T-helper 1 cell treated with Interleukin-12 subunit alpha and Interleukin-12 subunit beta and Interleukin-4 antibody, amounts not matched to agents 30 ng/mL and 1 ng/mL, for 36 hours (primary cell): ENCODE measurements at regions not wholly inside any gene's neighbourhood (a gene's known extent, or its start where the extent isn't known, plus 50 kb on each side); places are given as distances from the start of the nearest gene placed in this dataset.

Experiments used
- intact Hi-C: fragments of 100-400 bp; cut with micrococcal nuclease; formaldehyde crosslinking; loops from one replicate; pipeline ENCODE4 v1.15.1; 2024

GRCh38 chr16:86137359-86137758, 238.4 kb downstream of the IRF8 start:
- intact Hi-C loops = no loop called here

DNA sequence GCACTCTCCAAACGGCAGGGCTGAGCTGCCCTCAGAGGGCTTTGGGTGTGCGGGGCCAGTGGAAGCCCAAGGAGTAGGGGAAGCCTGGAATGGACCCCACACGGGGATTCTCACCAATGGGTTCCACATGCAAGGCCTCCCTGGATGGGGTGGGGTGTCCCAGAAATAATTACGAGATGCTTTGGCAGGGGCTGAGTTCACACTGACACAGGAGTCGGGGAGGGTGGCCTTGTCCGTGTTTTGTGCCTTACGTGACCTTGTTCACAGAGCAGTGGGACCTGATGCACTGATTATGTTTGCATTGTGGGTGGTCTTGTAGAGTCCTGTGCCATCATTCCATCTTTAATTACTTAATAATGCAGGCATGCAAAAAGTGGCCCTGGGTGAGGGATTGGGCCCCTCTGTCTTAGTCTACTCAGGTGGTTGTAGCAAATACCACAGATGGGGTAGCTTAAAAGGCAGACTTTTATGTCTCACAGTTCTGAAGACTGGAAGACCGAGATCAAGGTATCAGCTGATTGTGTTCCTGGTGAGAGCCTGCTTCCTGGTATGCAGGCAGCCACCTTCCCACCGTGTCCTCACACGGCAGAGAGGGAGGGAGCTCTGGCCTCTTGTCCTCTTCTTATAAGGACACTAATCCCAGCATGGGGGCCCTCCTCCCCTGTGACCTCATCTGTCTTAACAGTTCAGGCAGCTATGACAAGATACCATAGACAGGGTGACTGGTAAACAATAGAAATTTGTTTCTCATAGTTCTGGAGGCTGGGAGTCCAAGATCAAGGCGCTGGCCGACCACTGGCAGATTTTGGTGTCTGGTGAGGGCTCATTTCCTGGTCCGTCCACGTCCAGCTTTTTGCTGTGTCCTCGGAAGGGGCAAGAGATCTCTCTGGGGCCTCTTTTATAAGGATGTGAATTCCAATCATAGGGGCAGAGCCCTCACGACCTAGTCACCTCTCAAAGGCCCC, 239.4 kb downstream of the IRF8 start:
- intact Hi-C loops = no loop called here

- intact Hi-C loops = loop anchor here (10.0 kb wide), 1 partner anchor 172 kb away; no protein-coding TSS in a partner anchor
These were observed 243.9 kb downstream of the IRF8 start for GRCh38 chr16:86142801-86143236.

GRCh38 chr16:86143666-86144065, 244.7 kb downstream of the IRF8 start:
- intact Hi-C loops = loop anchor here (10.0 kb wide), 1 partner anchor 171 kb away; no protein-coding TSS in a partner anchor

- intact Hi-C loops = loop anchor here (10.0 kb wide), 1 partner anchor 169 kb away; no protein-coding TSS in a partner anchor
These were observed 246.7 kb downstream of the IRF8 start for GRCh38 chr16:86145669-86146068.

DNA sequence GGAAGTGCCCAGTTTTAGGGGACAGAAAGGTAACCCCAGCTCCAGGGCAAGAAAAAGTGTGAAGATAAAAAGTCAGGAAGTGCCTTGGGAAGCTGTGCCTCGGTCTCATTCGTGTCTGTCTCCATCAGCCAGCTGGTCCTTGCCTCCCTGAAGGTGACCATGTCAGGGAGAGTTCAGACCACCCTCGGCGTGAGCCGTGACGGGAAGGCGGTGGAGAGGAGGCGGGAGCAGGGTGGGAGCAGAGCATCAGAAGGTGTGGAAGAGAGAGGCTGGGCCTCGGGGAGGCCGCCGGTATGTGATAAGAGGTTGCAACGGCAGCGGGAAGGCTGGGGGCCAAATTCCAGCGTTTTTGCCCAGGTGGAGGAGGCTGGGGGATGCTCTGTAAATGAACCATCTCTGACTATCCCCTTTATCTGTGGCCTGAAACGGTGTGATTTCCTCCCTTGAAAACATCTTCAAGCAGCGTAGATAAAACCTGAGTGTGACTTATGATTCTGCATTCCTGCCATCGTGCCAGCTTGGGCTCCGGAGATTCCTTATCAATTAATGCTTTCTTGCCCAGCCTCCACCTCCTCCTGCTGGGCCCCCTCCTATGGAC, 251.8 kb downstream of the IRF8 start:
- intact Hi-C loops = no loop called here

- intact Hi-C loops = no loop called here
These were observed 252.4 kb downstream of the IRF8 start for GRCh38 chr16:86151239-86151851.

DNA sequence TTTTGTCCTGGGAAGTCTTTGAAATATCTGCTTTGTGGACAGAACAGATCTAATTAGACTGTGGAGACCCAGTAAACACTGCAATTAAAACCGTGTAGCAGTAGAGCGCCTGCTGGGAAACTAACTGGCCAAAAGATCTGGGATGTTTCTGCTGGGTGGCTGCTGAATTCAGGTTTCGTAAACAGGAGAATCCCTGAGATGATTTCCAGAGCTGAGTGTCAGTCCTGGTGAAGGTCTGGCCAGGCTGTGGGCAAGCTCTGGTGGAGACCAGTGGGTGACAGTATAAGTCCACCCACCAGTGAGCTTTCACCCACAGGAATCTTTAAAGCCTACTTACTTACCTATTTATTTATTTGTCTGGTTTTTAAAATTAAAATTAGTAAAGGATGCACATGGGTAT, 257.2 kb downstream of the IRF8 start:
- intact Hi-C loops = no loop called here

- intact Hi-C loops = no loop called here
These were observed 258.8 kb downstream of the IRF8 start for GRCh38 chr16:86157616-86158247.

DNA sequence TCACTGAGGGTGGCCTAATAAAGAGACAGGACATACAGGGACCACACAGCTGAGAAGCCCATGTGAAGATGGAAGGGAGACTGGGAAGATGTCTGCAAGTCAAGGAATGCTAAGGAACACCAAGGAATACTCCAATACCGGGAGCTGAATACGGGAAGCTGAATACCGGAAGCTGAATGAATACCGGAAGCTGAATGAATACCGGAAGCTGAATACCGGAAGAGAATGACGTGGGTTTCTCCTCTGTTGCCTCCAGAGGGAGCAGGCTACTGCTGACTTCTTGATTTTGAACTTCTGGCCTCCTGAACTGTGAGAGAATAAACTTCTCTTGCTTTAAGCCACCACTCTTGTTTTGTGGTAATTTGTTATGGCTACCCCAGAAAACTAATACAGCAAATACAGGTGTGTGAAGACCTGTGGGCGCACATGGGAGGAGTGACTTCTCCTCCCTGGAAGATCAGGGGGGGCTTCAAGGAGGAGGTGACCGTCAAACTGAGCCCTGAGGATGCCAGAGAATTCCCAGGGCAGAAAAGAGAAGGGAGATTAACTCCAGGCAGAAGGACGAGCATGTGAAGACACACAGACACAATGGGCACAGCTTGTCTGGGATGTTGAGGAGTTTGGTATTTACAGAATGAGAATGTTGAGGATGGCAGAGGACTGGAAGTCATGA, 259.9 kb downstream of the IRF8 start:
- intact Hi-C loops = no loop called here

DNA sequence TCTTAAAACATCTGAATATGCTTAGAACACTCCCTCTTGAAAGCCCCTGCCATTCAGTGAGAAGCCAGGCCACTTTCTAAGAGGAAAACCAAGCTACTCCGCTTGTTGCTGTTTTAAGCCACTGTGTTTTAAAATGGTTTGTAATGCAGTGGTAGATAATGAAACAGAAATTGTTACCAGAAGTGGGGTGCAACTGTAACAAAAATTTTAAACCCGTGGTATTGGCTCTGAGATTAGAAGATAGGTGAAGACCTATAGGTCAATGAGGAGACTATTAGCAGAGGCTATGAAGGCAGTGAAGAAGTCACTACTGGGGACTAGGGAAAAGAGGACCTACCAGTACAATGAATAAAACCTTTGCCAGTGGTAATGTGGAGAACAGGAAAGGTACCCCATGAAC, 266.5 kb downstream of the IRF8 start:
- intact Hi-C loops = no loop called here

- intact Hi-C loops = no loop called here
These were observed 267.5 kb downstream of the IRF8 start for GRCh38 chr16:86166414-86166813.

GRCh38 chr16:86167061-86167460, 268.1 kb downstream of the IRF8 start:
- intact Hi-C loops = no loop called here

- intact Hi-C loops = no loop called here
These were observed 271.8 kb downstream of the IRF8 start for GRCh38 chr16:86170720-86171119.

DNA sequence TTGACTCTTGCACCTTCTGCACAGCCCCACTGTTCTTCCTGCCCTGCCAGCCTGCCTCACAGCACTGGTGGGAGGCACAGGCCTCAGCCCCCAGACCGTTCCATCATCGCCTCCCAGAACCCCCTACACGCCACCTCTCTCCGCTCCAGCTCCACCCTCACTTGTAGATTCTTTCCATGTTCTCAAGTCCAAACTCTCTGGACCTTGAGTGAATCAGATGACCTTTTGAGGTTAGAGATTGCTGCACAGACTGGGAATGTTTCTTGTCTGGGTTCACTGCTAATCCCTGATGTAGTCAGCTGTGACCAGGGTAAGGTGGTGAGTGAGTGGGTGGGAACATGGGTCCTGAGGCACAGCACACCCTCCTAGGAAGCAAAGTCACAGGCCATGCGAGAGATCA, 272.4 kb downstream of the IRF8 start:
- intact Hi-C loops = no loop called here

DNA sequence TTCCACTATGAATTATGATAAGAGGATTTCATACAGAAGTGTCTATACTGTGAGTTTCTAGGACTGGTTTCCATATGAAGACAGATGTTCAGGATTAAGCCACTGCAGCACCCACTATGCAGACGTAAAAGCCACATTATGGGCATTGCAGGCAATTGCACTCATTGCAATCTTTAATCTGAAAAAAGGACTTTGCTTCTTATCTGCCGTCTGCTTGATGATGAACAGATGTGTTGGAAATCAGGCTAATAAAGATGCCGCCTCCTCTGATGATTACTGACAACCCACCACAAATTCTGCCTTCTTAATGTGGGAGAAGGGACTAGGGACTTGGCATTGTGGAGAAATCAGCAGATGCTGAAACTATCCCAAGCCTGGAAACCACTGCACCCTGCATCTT, 276.9 kb downstream of the IRF8 start:
- intact Hi-C loops = no loop called here

GRCh38 chr16:86176462-86176861, 277.5 kb downstream of the IRF8 start:
- intact Hi-C loops = no loop called here

DNA sequence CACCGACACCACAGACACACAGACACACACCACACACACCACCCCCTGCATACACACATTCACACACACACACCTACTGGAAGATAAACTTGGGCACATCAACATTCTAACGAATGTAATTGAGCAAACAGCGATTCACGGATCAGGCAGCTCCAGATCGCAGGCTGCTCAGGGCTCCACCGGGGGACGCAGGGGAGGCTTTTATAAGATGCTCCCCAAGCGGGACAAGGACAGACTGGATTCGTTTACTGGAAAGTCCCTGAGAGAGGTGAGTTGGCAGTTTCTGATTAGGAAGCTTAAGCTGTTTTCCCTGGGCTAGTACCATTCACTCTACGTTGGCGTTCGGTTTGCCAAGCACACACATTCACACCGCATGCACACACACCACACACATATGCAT, 281.3 kb downstream of the IRF8 start:
- intact Hi-C loops = no loop called here

DNA sequence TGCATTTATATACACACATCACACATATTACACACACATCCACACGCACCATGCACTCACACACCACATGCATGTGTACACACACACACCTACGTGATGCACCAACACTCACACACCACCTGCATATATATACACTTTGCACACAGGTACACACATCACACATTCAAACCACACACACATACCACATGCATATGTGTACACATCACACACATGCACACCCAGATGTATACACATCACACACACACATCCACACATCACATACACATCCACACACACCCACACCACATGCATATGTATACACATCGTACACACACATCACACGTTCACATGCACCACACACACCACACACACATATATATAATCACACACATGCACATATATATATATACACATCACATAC, 281.8 kb downstream of the IRF8 start:
- intact Hi-C loops = no loop called here

DNA sequence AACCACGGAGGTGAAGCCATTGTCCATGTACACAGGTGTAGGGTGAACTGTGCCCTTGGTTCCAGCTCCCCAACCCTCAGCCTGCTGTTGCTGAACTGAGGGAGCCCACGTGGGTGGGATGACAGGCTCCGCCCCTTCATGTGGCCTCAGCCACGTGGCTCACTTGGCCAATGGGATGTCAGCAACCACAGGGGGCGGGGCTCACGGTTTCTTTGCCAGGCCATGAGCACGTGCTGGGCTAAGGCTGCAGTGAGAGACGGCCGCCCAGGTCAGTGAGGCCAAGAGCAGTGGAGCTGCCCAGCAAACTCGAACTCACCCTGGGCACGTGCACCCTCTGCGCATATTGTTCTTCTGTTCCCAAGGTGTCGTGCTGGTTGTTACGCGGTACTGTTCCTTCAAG, 282.6 kb downstream of the IRF8 start:
- intact Hi-C loops = no loop called here

DNA sequence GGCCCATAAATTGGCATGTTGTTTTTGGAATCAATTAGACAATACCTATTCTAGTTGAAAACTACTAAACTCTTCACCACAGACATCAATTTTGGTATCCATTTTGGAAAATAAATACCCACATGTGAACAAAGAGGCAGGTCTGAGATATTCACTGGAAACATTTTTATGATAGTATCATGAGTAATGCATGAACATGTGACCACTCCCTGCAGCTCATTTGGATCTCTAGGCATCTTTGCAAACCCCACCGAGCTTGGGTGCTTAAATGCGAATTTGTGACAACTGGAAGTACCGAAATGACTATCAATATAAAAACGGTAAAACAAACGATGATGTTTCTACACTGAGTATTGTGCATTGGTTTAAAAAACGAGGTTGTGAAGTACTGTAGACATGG, 285.2 kb downstream of the IRF8 start:
- intact Hi-C loops = no loop called here
